GM12872 (cell line): ENCODE measurements at regions not wholly inside any gene's neighbourhood (a gene's known extent, or its start where the extent isn't known, plus 50 kb on each side); places are given as distances from the start of the nearest gene placed in this dataset.

ENCODE experiments used
- TF ChIP-seq, protein P1 (sequence below): IDR thresholded peaks from 3 replicates; pipeline ENCODE4 v1.5.1; 2011; ENCODE audit warnings: low read depth, mild to moderate bottlenecking, low read length, moderate library complexity; ENCODE audit not compliant: insufficient read depth

DNA sequence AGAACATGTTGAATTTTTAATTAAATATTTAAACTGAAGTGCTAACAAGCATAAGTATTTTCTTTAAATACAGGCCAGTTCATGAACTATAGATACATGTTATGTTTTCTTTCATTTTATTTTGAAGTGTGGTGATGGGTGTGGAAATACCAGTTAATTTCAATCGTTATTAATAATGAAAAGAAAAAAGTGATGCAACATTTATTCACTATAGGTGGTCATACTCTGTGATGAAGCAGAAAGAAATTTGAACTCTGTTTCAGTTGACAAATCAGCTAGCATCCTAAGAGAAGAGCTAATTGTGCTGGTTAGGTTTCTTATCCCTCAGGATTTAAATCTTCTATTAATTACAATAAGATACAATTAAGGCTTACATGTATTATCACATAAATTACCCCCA is 795.1 kb upstream of the DDX18 start:
- TF ChIP-seq, protein P1, sequence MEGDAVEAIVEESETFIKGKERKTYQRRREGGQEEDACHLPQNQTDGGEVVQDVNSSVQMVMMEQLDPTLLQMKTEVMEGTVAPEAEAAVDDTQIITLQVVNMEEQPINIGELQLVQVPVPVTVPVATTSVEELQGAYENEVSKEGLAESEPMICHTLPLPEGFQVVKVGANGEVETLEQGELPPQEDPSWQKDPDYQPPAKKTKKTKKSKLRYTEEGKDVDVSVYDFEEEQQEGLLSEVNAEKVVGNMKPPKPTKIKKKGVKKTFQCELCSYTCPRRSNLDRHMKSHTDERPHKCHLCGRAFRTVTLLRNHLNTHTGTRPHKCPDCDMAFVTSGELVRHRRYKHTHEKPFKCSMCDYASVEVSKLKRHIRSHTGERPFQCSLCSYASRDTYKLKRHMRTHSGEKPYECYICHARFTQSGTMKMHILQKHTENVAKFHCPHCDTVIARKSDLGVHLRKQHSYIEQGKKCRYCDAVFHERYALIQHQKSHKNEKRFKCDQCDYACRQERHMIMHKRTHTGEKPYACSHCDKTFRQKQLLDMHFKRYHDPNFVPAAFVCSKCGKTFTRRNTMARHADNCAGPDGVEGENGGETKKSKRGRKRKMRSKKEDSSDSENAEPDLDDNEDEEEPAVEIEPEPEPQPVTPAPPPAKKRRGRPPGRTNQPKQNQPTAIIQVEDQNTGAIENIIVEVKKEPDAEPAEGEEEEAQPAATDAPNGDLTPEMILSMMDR: no peak

DNA sequence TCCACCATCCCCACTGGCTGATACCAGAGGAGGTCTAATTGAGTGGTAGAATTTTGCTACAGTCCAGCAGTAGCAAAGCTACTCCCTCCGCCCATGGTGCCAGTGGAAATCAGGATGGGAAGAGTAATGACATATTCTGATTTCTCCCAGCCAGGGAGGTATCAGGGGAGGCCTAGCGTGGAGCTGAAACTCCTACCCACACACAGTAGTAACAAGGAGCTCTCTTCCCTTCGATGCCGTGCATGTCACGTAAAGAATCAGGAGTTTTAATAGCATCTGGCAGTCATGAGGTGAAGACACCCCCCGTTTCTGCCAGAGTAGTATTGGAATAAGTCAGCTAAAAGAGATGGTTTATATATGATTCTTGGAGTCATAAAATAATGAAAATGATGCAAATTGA is 786.8 kb upstream of the DDX18 start:
- TF ChIP-seq, protein P1: no peak

DNA sequence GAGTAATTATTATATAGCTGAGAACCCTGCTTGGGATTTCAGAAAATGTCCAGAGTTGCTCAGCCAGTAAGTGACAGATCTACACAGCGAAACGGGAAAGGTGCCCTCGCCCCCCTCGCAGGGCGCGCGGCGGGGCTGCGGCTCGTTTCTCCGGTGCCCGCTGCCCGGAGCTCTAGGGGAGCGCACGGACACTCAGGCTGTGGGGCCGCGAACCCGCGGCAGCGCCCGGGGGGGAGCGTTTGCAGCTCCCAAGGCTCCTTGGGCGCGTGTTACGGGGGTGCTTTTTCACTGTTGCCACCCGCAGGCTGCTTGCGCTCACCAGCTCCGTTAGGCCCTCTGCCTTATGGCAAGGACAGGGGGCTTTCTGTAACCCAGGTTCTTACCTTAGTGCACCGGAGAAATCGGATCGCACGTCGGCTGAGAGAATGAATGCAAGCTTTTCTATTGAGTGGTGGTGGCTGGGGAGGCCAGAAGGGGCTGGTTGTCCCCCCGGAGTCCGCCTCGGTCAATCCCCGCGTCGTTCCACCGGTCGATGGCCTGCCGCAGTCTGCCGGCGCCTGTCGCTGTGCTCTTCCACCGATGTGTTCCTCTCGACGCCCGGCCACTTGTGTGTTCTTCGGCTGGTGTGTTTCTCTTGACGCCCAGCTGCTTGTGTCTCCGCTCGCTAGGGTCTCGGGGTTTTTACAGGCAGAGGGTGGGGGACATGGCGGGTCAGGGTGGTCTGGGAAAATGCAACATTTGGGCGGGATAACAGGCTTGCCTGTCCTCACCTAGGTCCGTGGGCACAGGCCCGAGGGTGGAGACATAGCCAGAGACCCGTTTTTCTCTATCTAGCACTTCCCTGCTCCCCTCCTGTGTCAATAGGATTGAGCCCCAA is 758.8 kb upstream of the DDX18 start:
- TF ChIP-seq, protein P1: no peak

DNA sequence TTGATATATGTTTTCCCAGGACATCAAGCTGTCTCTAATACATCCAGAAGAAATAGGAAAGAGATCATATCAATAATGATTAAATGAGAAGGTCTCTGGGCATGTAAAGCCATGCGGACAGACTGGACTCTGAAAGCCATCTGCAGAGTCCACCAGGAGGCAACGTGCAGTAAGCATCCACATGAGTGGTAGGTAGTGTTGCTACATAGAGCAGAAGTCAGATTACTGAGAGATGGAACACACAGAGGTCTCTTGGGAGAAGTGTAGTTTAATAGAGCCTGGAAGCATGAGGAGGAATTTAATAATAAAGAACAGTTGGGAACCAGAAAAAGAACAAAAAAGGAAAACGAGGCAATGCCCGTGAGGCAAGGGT is 758.1 kb upstream of the DDX18 start:
- TF ChIP-seq, protein P1: no peak

DNA sequence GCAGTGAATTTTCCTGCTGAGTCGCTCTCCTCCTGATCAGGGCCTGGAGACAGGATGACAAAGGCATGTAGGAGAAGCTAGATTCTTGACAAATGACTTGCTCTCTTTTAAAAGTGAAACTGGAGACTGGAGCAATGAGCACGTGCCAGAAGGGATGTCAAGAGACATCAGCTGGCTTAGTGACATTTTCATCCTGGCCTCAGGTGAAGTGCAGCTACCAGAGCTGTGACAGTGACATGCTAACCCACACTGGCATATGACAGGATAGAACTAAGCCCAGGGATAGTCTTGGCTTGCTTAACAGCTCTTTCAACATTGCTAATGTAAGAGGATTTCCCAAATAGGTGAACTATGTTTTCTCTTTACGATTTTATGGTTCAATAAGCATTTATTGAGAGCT is 757.5 kb upstream of the DDX18 start:
- TF ChIP-seq, protein P1: no peak

DNA sequence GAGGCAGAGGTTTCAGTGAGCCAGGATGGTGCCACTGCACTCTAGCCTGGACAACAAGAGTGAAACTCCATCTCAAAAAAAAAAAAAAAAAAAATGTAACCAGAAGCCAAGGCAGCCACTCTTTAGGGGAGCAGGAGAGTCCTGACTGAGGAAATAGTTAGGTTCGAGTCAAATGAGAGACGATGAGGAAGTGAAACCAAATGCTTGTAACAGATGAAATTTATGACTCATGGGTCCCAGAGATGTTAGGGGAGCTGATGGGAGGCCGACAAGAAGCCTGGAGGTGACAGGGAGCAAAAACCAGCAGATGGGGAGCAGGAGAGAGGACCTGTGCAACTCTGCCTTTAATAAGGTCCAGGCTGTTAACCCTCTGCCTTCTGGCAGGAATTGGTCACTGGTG is 756.1 kb upstream of the DDX18 start:
- TF ChIP-seq, protein P1: no peak

DNA sequence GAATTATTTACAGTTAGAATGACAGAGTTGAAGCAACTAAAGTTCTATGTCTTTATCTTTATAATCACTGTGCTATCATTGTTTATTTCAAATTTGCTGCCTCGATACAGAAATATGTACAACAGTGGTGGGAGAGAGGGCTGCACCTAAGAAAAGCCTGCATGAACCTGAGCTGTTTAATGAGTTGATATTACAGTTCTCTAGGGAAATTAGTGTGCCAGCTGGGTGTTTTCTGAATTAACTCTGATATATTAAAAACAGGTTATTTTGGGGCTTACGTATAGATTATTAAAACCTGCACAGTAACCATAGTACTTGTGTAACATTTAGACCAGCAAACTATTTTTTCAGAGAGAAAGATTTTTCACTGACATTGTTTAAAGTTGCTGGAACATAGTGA is 750.5 kb upstream of the DDX18 start:
- TF ChIP-seq, protein P1: no peak

DNA sequence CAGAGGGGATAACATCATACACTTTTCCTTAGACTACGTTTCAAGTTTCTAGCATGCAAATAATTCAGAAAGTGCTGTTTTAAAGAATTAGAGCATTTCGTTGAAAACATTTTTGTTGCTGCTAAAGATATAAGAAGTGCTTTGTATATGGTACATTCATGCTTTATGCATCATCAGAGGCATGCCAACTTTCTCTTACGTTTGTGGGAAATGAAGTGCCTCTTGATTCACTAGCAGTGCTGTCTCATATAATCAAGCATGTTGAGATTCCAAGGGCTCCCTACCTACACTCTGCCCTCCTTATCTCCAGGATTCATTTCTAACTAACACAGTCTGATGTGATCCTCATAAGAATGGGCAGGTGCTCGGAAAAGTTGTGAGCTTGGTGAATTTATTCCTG is 748.6 kb upstream of the DDX18 start:
- TF ChIP-seq, protein P1: no peak
